ENCODE measurements at regions not wholly inside any gene's neighbourhood (a gene's known extent, or its start where the extent isn't known, plus 50 kb on each side); places are given as distances from the start of the nearest gene placed in this dataset.
"Not testable (repeated sequence)": the region's sequence is repeated elsewhere in the genome, so short reads cannot be mapped to it uniquely, and the experiment has no call there.

DNA sequence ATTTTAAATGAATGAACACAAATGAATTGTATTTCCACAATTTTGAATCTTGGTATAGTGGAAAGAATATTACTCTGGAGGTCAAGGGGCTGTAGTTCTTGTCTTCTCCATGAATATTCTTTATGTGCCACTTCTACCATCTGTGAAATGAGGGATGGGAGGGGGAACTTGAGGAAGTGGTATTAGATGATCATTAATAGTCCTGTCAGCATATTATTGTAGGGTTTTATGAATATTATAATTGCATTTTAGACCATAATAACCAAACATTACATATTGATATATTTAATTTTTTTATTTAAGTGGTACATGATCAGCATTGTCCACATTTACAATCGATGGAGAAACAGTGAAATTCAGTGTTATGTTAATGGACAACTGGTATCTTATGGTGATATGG lies 205.8 kb downstream of the CCDC74A start:
- not testable (repeated sequence) for TF ChIP-seq POLR2A, POLR2AphosphoS5 (IDR thresholded peaks at IDR 0.05)
- TF ChIP-seq, protein P1, sequence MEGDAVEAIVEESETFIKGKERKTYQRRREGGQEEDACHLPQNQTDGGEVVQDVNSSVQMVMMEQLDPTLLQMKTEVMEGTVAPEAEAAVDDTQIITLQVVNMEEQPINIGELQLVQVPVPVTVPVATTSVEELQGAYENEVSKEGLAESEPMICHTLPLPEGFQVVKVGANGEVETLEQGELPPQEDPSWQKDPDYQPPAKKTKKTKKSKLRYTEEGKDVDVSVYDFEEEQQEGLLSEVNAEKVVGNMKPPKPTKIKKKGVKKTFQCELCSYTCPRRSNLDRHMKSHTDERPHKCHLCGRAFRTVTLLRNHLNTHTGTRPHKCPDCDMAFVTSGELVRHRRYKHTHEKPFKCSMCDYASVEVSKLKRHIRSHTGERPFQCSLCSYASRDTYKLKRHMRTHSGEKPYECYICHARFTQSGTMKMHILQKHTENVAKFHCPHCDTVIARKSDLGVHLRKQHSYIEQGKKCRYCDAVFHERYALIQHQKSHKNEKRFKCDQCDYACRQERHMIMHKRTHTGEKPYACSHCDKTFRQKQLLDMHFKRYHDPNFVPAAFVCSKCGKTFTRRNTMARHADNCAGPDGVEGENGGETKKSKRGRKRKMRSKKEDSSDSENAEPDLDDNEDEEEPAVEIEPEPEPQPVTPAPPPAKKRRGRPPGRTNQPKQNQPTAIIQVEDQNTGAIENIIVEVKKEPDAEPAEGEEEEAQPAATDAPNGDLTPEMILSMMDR (IDR thresholded peaks at IDR 0.05 in 8 of 11, conservative IDR thresholded peaks at IDR 0.05 in 3 of 11), result not testable (repeated sequence)
